GM12878 (cell line): ENCODE measurements at regions not wholly inside any gene's neighbourhood (a gene's known extent, or its start where the extent isn't known, plus 50 kb on each side); places are given as distances from the start of the nearest gene placed in this dataset.

Experiments
- CEBPB ChIP-seq, 2 experiments: fragments of 150-350 bp in 1 of 2; IDR thresholded peaks; 2 replicates each; pipeline ENCODE4 v1.6.1; 2012 to 2014; ENCODE audit warnings: low read depth in 2 of 2, low read length in 2 of 2, borderline replicate concordance in 1 of 2, inconsistent platforms in 1 of 2
- CTCF ChIP-seq, 3 experiments: IDR thresholded peaks in 2 of 3; conservative IDR thresholded peaks in 1 of 3; 2 replicates each; pipeline ENCODE4 v1.5.1; 2011; ENCODE audit warnings: low read depth in 3 of 3, low read length in 3 of 3, mild to moderate bottlenecking in 3 of 3, control low read depth in 2 of 3, moderate library complexity in 2 of 3, inconsistent platforms in 1 of 3, mixed read lengths in 1 of 3; ENCODE audit not compliant: control insufficient read depth in 2 of 3, insufficient read depth in 1 of 3; ENCODE audit errors: extremely low read depth in 1 of 3
- FOS ChIP-seq: IDR thresholded peaks from 3 replicates; pipeline ENCODE4 v1.6.1; 2011; ENCODE audit warnings: borderline replicate concordance; ENCODE audit not compliant: insufficient read length; ENCODE audit errors: extremely low read depth
- MAX ChIP-seq: IDR thresholded peaks from 2 replicates; pipeline ENCODE4 v1.6.1; 2012; ENCODE audit warnings: low read depth, low read length, improper control_type of control experiment
- NFYB ChIP-seq: IDR thresholded peaks from 2 replicates; pipeline ENCODE4 v1.6.1; 2011; ENCODE audit warnings: low read depth, mild to moderate bottlenecking, low read length, improper control_type of control experiment, moderate library complexity; ENCODE audit not compliant: insufficient read depth
- PKNOX1 ChIP-seq: fragments of 450-650 bp; IDR thresholded peaks from 2 replicates; pipeline ENCODE4 v1.6.1; 2016; ENCODE audit warnings: mild to moderate bottlenecking
- REST ChIP-seq: IDR thresholded peaks from 2 replicates; pipeline ENCODE4 v1.6.1; 2012; ENCODE audit warnings: mild to moderate bottlenecking, low read depth, low read length
- SIN3A ChIP-seq: IDR thresholded peaks from 2 replicates; pipeline ENCODE4 v1.6.1; 2012; ENCODE audit warnings: low read depth, low read length, improper control_type of control experiment
- TCF12 ChIP-seq: IDR thresholded peaks from 2 replicates; pipeline ENCODE4 v1.6.1; 2011; ENCODE audit warnings: low read depth, mild to moderate bottlenecking, low read length
- ZBTB33 ChIP-seq: fragments of 450-650 bp; IDR thresholded peaks from 2 replicates; pipeline ENCODE4 v1.6.1; 2017; ENCODE audit warnings: mild to moderate bottlenecking
- ZNF274 ChIP-seq: IDR thresholded peaks from one replicate; pipeline ENCODE4 v1.8.0; 2011; ENCODE audit not compliant: insufficient read length, insufficient read depth

GRCh38 chr14:23817164-23817767 lies 136.3 kb upstream of the DHRS4 start:
- TF ChIP-seq ZBTB33 (no peak), FOS (no peak), ZNF274 (no peak), PKNOX1 (no peak), NFYB (no peak), REST (no peak), MAX (no peak), SIN3A (no peak), CEBPB (IDR thresholded peaks at IDR 0.05; ENCODE audit: borderline replicate concordance in 1 of 2, low read depth in 2 of 2, low read length in 2 of 2) (no peak), TCF12 (no peak), CTCF (IDR thresholded peaks at IDR 0.05 in 2 of 3, conservative IDR thresholded peaks at IDR 0.05 in 1 of 3; ENCODE audit: control insufficient read depth in 2 of 3, extremely low read depth in 1 of 3, insufficient read depth in 1 of 3, low read depth in 3 of 3, low read length in 3 of 3) (no peak)
